ENCODE measurements at regions not wholly inside any gene's neighbourhood (a gene's known extent, or its start where the extent isn't known, plus 50 kb on each side); places are given as distances from the start of the nearest gene placed in this dataset.

GRCh38 chr11:81487109-81487508, 1246.6 kb downstream of the FAM181B start:
- no peak for TF ChIP-seq CTCF (conservative IDR thresholded peaks at IDR 0.05; ENCODE audit: low read depth, low read length)
- TF ChIP-seq EZH2 (IDR thresholded peaks at IDR 0.05; ENCODE audit: low read length, unreplicated experiment): no peak

Measured in PC-3 (cell line).